ENCODE measurements at regions not wholly inside any gene's neighbourhood (a gene's known extent, or its start where the extent isn't known, plus 50 kb on each side); places are given as distances from the start of the nearest gene placed in this dataset.
"Not testable (repeated sequence)": the region's sequence is repeated elsewhere in the genome, so short reads cannot be mapped to it uniquely, and the experiment has no call there.

- intact Hi-C loops (cut with micrococcal nuclease; ENCODE audit: unreplicated experiment): no loop called here
- no TSS peak for BruUV-seq (replicated peaks)
- DNase-seq (ENCODE audit: low read depth, low spot score) (no peak), ATAC-seq (no peak)
- Histone ChIP-seq H3K4me1 (ENCODE audit: control insufficient read depth, insufficient read depth, low read length) (no peaks in the 10 kb centered on the region), H3K27me3 (ENCODE audit: control insufficient read depth, insufficient read depth, low read length) (no peaks in the 10 kb centered on the region), H3K9me3 (ENCODE audit: control insufficient read depth, insufficient read depth, low read depth, low read length) (no peaks in the 10 kb centered on the region), H3K4me3 (ENCODE audit: low read depth in 2 of 2, low read length in 2 of 2) (no peak overlapping the region), H3K36me3 (ENCODE audit: control insufficient read depth, insufficient read depth, low read length) (no peaks in the 10 kb centered on the region), H3K27ac (ENCODE audit: low read length) (no peak overlapping the region)
- POLR2A ChIA-PET: no interaction called here
- CTCF ChIA-PET: no interaction called here
- no peak for TF ChIP-seq SIN3A (IDR thresholded peaks at IDR 0.05; ENCODE audit: borderline replicate concordance, insufficient read depth, low read depth, low read length)
- TF ChIP-seq CTCF (IDR thresholded peaks at IDR 0.05): no peak
- TF ChIP-seq POLR2AphosphoS5 (IDR thresholded peaks at IDR 0.05; ENCODE audit: low read depth, low read length): no peak
- no peak for TF ChIP-seq TCF7L2 (IDR thresholded peaks at IDR 0.05; ENCODE audit: low read depth, low read length)
- no peak for TF ChIP-seq REST (IDR thresholded peaks at IDR 0.05; ENCODE audit: insufficient read depth in 1 of 2, low read depth in 2 of 2, low read length in 1 of 2)
- in situ Hi-C loops (cut with HindIII; ENCODE audit: low pct_unique_long_range_greater_than_20kb, low sequenced_read_pairs): no loop called here
Observed at GRCh38 chrX:106263817-106264216, 95.7 kb downstream of the PWWP3B start.

GRCh38 chrX:106273947-106274587 lies 106.0 kb downstream of the PWWP3B start:
- intact Hi-C loops (cut with micrococcal nuclease; ENCODE audit: unreplicated experiment); H3K36me3 ChIP-seq (ENCODE audit: control insufficient read depth, insufficient read depth, low read length); DNase-seq (ENCODE audit: low read depth, low spot score); H3K27ac ChIP-seq (ENCODE audit: low read length); H3K4me1 ChIP-seq (ENCODE audit: control insufficient read depth, insufficient read depth, low read length); BruUV-seq (replicated peaks); H3K9me3 ChIP-seq (ENCODE audit: control insufficient read depth, insufficient read depth, low read depth, low read length); in situ Hi-C loops (cut with HindIII; ENCODE audit: low pct_unique_long_range_greater_than_20kb, low sequenced_read_pairs); CTCF ChIA-PET; H3K27me3 ChIP-seq (ENCODE audit: control insufficient read depth, insufficient read depth, low read length); POLR2A ChIA-PET; ATAC-seq; H3K4me3 ChIP-seq (ENCODE audit: low read depth in 2 of 2, low read length in 2 of 2): not testable (repeated sequence)

DNA sequence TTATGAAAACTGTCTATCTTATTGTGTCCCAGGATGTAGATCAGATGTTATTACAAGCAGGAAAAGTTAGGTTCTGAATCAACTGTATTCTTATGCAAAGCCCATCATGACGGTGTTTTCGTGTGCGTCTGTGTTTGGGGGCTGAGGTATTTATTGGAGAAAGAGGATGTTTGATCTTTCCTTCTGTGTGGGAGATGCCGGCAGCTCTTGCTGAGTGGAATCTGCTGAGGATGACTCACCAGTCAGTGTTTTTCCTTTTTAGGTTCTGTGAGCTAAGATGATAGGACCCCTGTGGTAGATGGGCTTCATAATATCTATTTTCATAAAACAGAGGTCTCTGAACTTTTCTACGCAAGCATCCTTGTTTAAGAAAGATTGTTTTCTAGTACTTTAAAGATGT lies 107.1 kb downstream of the PWWP3B start:
- H3K9me3 ChIP-seq (ENCODE audit: control insufficient read depth, insufficient read depth, low read depth, low read length); H3K4me1 ChIP-seq (ENCODE audit: control insufficient read depth, insufficient read depth, low read length); DNase-seq (ENCODE audit: low read depth, low spot score); in situ Hi-C loops (cut with HindIII; ENCODE audit: low pct_unique_long_range_greater_than_20kb, low sequenced_read_pairs); POLR2A ChIA-PET; H3K27me3 ChIP-seq (ENCODE audit: control insufficient read depth, insufficient read depth, low read length); H3K36me3 ChIP-seq (ENCODE audit: control insufficient read depth, insufficient read depth, low read length); ATAC-seq; H3K27ac ChIP-seq (ENCODE audit: low read length); H3K4me3 ChIP-seq (ENCODE audit: low read depth in 2 of 2, low read length in 2 of 2); BruUV-seq (replicated peaks); intact Hi-C loops (cut with micrococcal nuclease; ENCODE audit: unreplicated experiment); CTCF ChIA-PET: not testable (repeated sequence)
